ENCODE measurements at regions not wholly inside any gene's neighbourhood (a gene's known extent, or its start where the extent isn't known, plus 50 kb on each side); places are given as distances from the start of the nearest gene placed in this dataset.

- RAD21 ChIA-PET (ENCODE audit: unreplicated experiment): no interaction called here
- Histone ChIP-seq H3K27me3 (replicated peaks in 1 of 2; ENCODE audit: control insufficient read depth in 2 of 2, insufficient read depth in 2 of 2, low read length in 1 of 2) (no peaks in the 10 kb centered on the region), H3K4me3 (no peak overlapping the region), H3K27ac (ENCODE audit: control insufficient read depth, insufficient read depth) (no peak overlapping the region), H3K9me3 (replicated peaks; ENCODE audit: control insufficient read depth, insufficient read depth, low read length) (peaks cover 7% of the 10 kb centered on the region), H3K4me2 (ENCODE audit: control insufficient read depth, insufficient read depth) (no peak overlapping the region), H2AFZ (ENCODE audit: control insufficient read depth, low read depth, low read length) (no peak overlapping the region), H3K9ac (ENCODE audit: control insufficient read depth, insufficient read depth, low read length) (no peak overlapping the region), H3K36me3 (ENCODE audit: control insufficient read depth in 2 of 2, insufficient read depth in 2 of 2, low read length in 1 of 2) (no peaks in the 10 kb centered on the region), H3K79me2 (ENCODE audit: control insufficient read depth, insufficient read depth, low read length) (no peaks in the 10 kb centered on the region), H3K4me1 (ENCODE audit: control insufficient read depth, insufficient read depth, low read length) (no peaks in the 10 kb centered on the region), H4K20me1 (ENCODE audit: control insufficient read depth, insufficient read depth) (no peaks in the 10 kb centered on the region)
- intact Hi-C loops (cut with micrococcal nuclease; ENCODE audit: unreplicated experiment): no loop called here
- CTCF ChIA-PET: no interaction called here
- SMC1A ChIA-PET (ENCODE audit: uncharacterized antibody, unreplicated experiment): interaction anchor here (0.6 kb wide), 1 partner anchor 43 kb away, joined by 3 read pairs; no protein-coding TSS in a partner anchor
- ATAC-seq: no peak
- POLR2A ChIA-PET: no interaction called here
- FAIRE-seq: no peak
- DNase-seq (ENCODE audit: low read depth, low spot score): no peak
- no TSS peak for BruUV-seq (replicated peaks)
- in situ Hi-C loops (cut with MboI): no loop called here
- no peak for TF ChIP-seq ATF7 (IDR thresholded peaks at IDR 0.05; ENCODE audit: low read depth)
- TF ChIP-seq IRF5 (IDR thresholded peaks at IDR 0.05; ENCODE audit: borderline replicate concordance): no peak
- no peak for TF ChIP-seq HDAC6 (IDR thresholded peaks at IDR 0.05; ENCODE audit: unreplicated experiment)
- no peak for TF ChIP-seq CEBPB (IDR thresholded peaks at IDR 0.05; ENCODE audit: borderline replicate concordance in 1 of 2, low read depth in 2 of 2, low read length in 2 of 2)
- TF ChIP-seq CBX5 (IDR thresholded peaks at IDR 0.05; ENCODE audit: low read depth): no peak
- TF ChIP-seq TARDBP (IDR thresholded peaks at IDR 0.05; ENCODE audit: borderline replicate concordance): no peak
- TF ChIP-seq NR2C2 (IDR thresholded peaks at IDR 0.05; ENCODE audit: borderline replicate concordance, control insufficient read depth, insufficient read length, low read depth): no peak
- no peak for TF ChIP-seq ETV6 (conservative IDR thresholded peaks at IDR 0.05 in 1 of 2, IDR thresholded peaks at IDR 0.05 in 1 of 2; ENCODE audit: borderline replicate concordance in 1 of 2, low read depth in 1 of 2)
- TF ChIP-seq RELB (IDR thresholded peaks at IDR 0.05; ENCODE audit: low read depth): no peak
- TF ChIP-seq HCFC1 (IDR thresholded peaks at IDR 0.05; ENCODE audit: low read length): no peak
- no peak for TF ChIP-seq EED (IDR thresholded peaks at IDR 0.05; ENCODE audit: low read depth)
- TF ChIP-seq SMARCA5 (IDR thresholded peaks at IDR 0.05): no peak
- no peak for TF ChIP-seq SKIL (IDR thresholded peaks at IDR 0.05; ENCODE audit: low read depth, poor library complexity, severe bottlenecking)
- TF ChIP-seq BACH1 (IDR thresholded peaks at IDR 0.05; ENCODE audit: borderline replicate concordance): no peak
- no peak for TF ChIP-seq HSF1 (IDR thresholded peaks at IDR 0.05; ENCODE audit: low read depth, low read length)
- no peak for TF ChIP-seq RAD51 (IDR thresholded peaks at IDR 0.05)
- TF ChIP-seq MLLT1 (IDR thresholded peaks at IDR 0.05): no peak
- no peak for TF ChIP-seq IRF4 (IDR thresholded peaks at IDR 0.05; ENCODE audit: low read depth, low read length)
- no peak for TF ChIP-seq SMAD5 (IDR thresholded peaks at IDR 0.05; ENCODE audit: low read depth)
These were observed 383.0 kb upstream of the GATB start for GRCh38 chr4:152143806-152144205.

All from GM12878 (cell line).